SK-N-MC (cell line): ENCODE measurements at regions not wholly inside any gene's neighbourhood (a gene's known extent, or its start where the extent isn't known, plus 50 kb on each side); places are given as distances from the start of the nearest gene placed in this dataset.

Source experiments
- EZH2 ChIP-seq: fragments of 200-600 bp; sonication (generic); IDR thresholded peaks from one replicate; pipeline ENCODE4 v1.6.1; 2017; ENCODE audit warnings: antibody characterized with exemption
- FOXP2 ChIP-seq: optimal IDR thresholded peaks from 2 replicates; pipeline ENCODE3; 2011; ENCODE audit warnings: mild to moderate bottlenecking, moderate library complexity; ENCODE audit not compliant: insufficient read depth; ENCODE audit errors: extremely low read length, control extremely low read depth
- POLR2AphosphoS5 ChIP-seq: IDR thresholded peaks from 2 replicates; pipeline ENCODE4 v1.6.1; 2012; ENCODE audit warnings: mild to moderate bottlenecking, low read depth, low read length, borderline replicate concordance

GRCh38 chr11:26109658-26110368 lies 222.1 kb upstream of the ANO3 start:
- no peak for TF ChIP-seq POLR2AphosphoS5
- no peak for TF ChIP-seq EZH2
- TF ChIP-seq FOXP2: no peak
